MV-4-11 (cell line): ENCODE measurements at regions not wholly inside any gene's neighbourhood (a gene's known extent, or its start where the extent isn't known, plus 50 kb on each side); places are given as distances from the start of the nearest gene placed in this dataset.

ENCODE experiments used
- DNase-seq: peaks from one replicate; lab custom pipeline; 2025; lab: John Stamatoyannopoulos, UW

- no peak for DNase-seq
Measured at GRCh38 chr18:78364388-78364960, 615.1 kb upstream of the SALL3 start.

GRCh38 chr18:78367996-78368395 is 611.6 kb upstream of the SALL3 start:
- DNase-seq: no peak

GRCh38 chr18:78368726-78369125 is 610.9 kb upstream of the SALL3 start:
- DNase-seq: no peak

GRCh38 chr18:78376046-78376445 is 603.6 kb upstream of the SALL3 start:
- DNase-seq: no peak

DNA sequence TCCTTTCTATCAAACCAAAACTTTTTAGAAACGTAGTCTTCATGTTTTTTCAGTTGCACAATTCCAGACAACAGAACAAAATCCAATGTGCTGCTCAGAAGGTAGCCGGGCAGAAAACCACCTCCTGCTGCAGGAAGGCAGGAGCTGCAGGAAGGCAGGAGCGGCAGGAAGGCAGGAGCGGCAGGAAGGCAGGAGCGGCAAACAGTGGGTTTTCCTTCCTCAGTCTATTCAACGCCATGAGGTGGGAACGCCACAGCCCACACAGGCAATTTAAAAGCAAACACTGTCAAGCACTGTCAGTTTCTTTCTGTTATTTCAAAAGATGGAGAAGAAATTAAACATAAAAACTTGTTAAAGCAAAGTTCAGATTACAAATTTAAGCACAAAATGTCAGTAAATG is 601.2 kb upstream of the SALL3 start:
- no peak for DNase-seq

DNA sequence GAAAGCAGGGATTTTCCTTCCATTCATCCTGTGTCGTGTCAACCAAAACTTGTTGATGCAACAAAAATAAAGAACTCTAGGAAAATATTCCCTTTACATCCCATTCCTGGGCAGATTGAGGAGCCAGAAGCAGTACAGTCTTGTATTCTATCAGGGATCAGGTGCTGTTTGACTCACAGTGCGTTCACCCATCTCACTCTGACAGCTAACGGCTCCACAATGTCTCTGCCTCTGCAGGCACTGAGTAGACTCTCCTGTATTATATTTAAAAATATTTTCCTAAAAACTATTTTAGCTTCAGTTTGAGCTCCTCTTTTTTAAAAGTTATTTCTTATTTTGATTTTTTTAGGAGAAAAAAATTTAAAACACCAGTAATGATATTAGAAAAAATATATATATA is 600.6 kb upstream of the SALL3 start:
- no peak for DNase-seq

DNA sequence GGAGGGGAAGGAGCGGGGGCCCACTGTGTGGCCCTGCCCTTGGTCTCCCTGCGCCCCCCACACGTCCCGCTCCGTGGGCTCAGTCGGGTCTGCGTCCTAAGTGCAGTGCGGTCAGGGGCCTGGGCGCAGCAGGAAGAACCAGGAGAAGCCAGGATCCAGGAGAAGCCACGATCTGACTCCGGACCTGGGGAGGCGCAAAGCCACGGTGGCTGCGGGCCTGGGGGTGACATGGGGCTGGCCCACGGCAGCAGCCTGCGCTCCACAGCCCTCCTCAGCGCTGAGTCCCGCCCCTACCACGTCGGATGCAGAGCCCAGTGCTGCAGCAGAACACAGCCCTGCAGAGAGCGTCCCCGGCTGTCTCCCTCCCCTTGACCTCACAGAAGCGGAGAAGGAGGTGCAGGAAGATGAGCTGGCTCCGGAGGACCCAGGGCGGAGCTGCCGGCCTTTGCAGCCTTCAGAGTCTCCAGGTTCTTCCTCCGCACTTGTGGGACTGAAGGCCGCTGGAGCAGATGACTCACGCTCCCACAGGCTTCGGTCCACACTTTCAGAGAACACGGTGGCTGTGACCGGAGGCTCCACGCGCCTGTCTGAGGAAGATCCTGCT is 589.2 kb upstream of the SALL3 start:
- DNase-seq: no peak

GRCh38 chr18:78390952-78391348 is 588.7 kb upstream of the SALL3 start:
- DNase-seq: no peak

- DNase-seq: no peak
Measured at GRCh38 chr18:78393086-78393862, 586.3 kb upstream of the SALL3 start.

DNA sequence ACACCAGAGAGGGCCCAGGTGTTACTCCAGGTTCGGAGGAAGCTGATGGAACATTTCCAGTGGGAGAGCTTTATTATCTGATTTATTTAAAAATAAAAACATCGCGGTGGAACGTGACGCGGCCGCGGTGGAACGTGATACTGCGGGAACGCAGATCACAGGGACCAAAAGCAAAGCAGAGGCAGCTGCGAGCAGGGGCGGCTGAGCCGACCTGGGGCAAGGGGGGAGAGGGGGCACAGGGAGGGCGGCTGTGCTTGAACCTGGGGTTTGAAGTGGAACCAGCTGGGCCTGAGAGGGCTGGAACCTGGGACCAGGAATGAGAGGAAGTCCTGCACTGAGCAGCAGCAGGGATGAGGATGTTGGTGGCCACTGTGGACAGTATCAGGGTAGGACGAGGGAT is 583.5 kb upstream of the SALL3 start:
- DNase-seq: no peak

DNA sequence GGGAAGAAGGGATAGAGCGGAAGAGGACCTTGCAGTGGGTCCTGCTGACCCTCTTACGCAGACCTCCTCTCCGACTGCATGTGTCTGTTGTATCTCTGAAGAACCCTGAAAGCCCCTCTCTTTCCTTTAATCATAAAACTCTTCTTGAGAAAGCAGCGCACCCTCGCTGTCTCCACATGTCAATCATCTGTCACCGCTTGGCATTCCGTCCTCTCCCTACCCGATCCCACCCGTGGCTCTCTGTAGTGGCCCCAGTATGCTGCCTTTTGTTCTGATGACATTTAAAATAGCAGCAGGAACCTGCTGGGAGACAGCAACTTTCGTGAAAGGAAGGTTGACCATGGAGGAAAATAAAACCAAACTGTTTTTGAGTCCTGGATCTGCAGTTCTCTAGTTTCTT is 582.9 kb upstream of the SALL3 start:
- DNase-seq: no peak

DNA sequence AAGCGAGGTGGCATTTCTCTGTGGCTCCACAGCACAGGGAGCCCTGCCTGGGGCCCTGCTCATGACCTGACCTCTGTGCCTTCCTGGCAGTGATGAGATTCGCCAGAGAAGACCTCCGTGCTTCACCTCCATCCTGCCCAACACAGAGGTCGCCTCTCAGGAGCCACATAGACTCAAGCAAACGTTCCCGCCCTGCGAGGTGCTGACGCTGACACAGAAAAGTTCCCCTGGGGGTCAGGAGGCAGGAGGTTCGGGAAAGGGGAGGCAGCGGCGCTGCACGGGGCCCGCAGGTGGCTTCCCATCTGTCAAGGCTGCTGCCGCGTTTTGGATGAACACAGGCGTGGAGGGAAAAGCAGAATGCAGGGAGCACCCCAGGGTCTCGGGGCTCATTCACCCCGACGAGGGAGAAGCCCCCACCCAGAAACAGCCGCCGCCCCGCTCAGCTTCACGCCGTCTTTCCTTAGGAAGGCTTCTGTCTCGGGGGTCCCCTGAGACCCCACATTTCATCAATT is 579.6 kb upstream of the SALL3 start:
- DNase-seq: no peak

- DNase-seq: no peak
Measured at GRCh38 chr18:78402440-78402839, 577.2 kb upstream of the SALL3 start.

DNA sequence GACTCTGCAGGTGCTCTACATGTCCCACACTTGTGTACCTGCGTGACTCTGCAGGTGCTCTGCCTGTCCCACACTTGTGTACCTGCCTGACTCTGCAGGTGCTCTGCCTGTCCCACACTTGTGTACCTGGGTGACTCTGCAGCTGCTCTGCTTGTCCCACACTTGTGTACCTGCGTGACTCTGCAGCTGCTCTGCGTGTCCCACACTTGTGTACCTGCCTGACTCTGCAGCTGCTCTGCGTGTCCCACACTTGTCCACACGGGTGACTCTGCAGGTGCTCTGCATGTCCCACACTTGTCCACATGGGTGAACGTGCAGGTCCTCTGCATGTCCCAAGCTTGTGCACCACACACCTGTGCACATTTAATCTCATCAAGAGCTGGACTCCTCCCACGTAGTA is 576.7 kb upstream of the SALL3 start:
- no peak for DNase-seq

DNA sequence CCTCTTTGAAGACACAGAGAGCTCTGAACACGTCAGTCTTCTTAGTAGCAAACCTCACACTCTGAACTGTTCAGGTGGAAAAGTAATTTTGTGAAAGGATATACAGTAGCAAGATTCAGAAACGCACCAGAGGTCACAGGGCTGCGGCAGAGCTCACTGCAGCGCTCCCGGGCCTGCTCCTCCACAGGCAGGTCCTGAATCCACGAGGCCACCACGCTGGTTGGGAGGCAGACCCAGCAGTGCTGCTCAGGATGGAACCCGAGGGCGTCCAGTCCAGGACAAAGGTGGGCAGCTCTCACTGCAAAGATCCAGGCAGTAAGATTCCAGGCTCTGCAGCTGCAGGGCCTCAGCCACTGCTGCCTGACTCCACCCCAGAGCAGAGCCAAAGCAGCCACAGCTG is 576.2 kb upstream of the SALL3 start:
- DNase-seq: no peak

DNA sequence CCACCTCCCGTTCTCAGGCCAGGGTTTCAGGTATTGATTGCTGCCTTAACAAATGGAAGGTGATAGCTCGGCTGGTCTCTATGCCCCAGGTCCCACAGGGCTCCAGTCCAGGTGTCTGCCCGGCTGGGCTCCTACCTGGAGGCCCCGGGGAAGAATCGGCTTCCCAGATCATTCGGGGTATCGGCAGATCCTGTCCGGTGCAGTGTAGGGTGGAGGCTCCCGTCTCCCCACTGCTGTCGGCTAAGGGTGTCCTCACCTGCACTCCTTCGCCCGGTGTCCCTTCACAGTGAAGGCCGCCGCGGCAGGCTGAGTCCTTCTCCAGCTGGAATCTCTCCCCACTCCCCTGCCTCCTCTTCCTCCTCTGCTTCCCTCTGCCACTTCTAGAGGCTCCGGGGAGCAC is 573.9 kb upstream of the SALL3 start:
- DNase-seq: no peak

- no peak for DNase-seq
Measured at GRCh38 chr18:78406743-78407465, 572.7 kb upstream of the SALL3 start.

DNA sequence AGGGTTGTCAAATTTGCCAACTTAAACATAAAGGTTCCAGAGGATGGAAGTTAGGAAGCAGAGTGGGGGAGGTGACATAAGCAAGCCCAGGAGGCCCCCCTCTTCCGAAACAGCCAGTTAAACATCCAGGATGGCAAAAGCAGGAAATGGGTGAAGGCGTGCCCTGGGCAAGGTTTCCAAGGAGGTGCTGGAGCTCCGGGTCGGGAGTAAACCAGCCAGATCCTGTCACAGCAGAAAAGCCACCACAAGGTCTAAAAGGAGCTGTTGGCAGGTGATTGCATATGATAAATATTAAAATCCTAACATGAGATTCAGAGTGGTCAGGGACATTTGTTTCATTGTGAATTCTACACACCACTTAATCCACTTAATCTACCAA is 572.2 kb upstream of the SALL3 start:
- no peak for DNase-seq

GRCh38 chr18:78408623-78409022 is 571.0 kb upstream of the SALL3 start:
- no peak for DNase-seq

GRCh38 chr18:78410094-78410786 is 569.4 kb upstream of the SALL3 start:
- no peak for DNase-seq

DNA sequence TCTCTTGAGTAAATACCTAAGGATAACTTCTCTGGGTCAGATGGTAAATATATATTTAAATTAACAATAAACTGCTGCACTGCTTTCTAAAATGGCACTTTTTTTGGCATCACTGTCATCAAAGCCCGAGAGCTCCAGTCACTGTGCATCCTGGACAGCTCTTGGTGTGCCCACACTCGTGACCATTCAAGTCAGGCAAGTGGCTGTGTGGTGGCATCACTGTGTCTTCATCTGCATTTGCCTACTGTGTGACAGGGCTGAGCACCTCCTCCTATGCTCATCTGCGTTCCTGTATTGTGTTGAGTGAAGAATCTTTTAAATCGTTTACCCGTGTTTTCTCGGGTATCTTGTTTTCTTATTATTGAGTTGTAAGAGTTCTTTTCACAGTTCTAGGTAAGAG is 568.1 kb upstream of the SALL3 start:
- DNase-seq: no peak

DNA sequence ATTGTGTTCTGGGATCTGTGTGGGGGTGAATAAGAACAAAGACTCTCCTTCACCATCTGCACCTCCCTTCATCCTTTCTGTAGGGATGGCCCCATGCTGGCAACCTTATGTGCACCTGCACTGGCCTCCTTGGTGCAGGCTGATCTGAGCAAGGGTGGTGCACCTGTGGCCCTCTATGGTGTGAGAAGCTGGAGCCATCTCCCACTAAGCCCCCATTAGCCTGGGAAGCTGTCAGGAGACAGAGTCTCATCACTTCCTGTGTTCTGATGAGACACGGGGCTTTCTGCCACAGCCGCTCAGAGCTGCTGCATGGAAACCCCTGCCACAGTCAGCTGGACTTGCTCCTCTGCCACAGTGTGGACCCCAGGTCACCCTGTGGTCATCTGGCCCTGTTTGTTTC is 565.3 kb upstream of the SALL3 start:
- no peak for DNase-seq
